GM12892 (cell line): ENCODE measurements at regions not wholly inside any gene's neighbourhood (a gene's known extent, or its start where the extent isn't known, plus 50 kb on each side); places are given as distances from the start of the nearest gene placed in this dataset.

Source experiments
- POLR2A ChIP-seq: IDR thresholded peaks from 2 replicates; pipeline ENCODE4 v1.6.1; 2011; ENCODE audit warnings: low read depth, low read length, control low read depth
- POLR2AphosphoS5 ChIP-seq: IDR thresholded peaks from 2 replicates; pipeline ENCODE4 v1.6.1; 2011; ENCODE audit warnings: low read depth, low read length, control low read depth

DNA sequence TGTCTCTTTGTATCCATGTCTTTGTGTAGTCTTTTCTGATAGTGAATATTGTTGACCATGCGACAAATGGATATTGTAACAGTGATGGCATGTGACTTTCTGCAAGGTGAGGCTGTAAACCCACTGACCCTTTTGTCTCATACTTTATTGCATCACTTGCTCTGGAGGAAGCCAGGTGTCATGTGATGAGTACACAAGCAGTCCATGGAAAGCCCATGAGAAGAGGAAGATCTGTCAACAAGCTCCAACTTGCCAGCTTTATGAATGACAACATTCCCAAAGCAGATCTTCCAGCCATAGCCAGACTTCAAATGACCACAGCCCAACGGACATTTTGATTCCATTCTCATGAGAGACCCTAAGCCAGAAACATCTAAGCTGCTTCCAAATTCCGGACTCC is 450.1 kb upstream of the ACTBL2 start:
- TF ChIP-seq POLR2A (no peak), POLR2AphosphoS5 (no peak)
